Colonic mucosa (tissue), 4 donors: ENCODE measurements at regions not wholly inside any gene's neighbourhood (a gene's known extent, or its start where the extent isn't known, plus 50 kb on each side); places are given as distances from the start of the nearest gene placed in this dataset.

Source experiments
- DNase-seq: peaks from one replicate; pipeline ENCODE4 v3.0.0-alpha.2; 2020
- H3K27ac ChIP-seq: fragments of 200-600 bp; one replicate; pipeline ENCODE4 v1.8.0; 2021
- H3K27me3 ChIP-seq: fragments of 200-600 bp; one replicate; pipeline ENCODE4 v1.8.0; 2021
- H3K36me3 ChIP-seq: fragments of 200-600 bp; one replicate; pipeline ENCODE4 v1.8.0; 2021
- H3K4me1 ChIP-seq: fragments of 200-600 bp; one replicate; pipeline ENCODE4 v1.8.0; 2021; ENCODE audit warnings: mild to moderate bottlenecking
- H3K4me3 ChIP-seq: fragments of 200-600 bp; one replicate; pipeline ENCODE4 v1.8.0; 2021
- H3K9ac ChIP-seq, 2 donors: one replicate each; pipeline ENCODE4 v1.7.0; 2013; ENCODE audit warnings: control low read depth in 2 of 2, low read depth in 2 of 2, low read length in 2 of 2
- H3K9me3 ChIP-seq: fragments of 200-600 bp; one replicate; pipeline ENCODE4 v1.8.0; 2021
- intact Hi-C: fragments of 100-400 bp; cut with DNase I; formaldehyde crosslinking; loops from one replicate; pipeline ENCODE4 v1.14.1; 2022
- TF ChIP-seq, protein P1 (sequence below): fragments of 200-600 bp; IDR thresholded peaks from one replicate; pipeline ENCODE4 v1.8.0; 2022; ENCODE audit warnings: antibody characterized with exemption, mild to moderate bottlenecking
- donor health status: healthy.
- donor health status: DM: no; HTN: no; CAD: no.
- donor health status: DM: no; HTN: no; CAD: no.

DNA sequence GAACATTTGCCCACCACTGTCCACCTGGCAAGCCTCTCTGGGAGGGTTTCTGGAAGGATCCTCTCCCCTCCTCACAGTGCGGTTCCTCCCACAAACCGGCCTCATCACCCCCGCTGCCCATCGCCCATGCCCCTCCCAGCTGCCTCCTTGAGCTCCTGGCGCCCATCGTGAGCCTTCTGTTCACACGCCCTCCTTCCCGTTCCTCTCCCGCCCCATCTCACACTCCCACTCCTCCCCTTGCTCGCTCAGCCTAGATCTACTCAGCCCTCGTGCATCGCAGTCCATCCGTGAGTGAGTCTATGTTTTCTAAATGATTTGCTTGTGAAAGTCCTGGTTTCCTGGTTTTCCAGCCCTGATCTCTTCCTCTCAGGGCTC is 119.1 kb upstream of the C1orf174 start:
- TF ChIP-seq, protein P1, sequence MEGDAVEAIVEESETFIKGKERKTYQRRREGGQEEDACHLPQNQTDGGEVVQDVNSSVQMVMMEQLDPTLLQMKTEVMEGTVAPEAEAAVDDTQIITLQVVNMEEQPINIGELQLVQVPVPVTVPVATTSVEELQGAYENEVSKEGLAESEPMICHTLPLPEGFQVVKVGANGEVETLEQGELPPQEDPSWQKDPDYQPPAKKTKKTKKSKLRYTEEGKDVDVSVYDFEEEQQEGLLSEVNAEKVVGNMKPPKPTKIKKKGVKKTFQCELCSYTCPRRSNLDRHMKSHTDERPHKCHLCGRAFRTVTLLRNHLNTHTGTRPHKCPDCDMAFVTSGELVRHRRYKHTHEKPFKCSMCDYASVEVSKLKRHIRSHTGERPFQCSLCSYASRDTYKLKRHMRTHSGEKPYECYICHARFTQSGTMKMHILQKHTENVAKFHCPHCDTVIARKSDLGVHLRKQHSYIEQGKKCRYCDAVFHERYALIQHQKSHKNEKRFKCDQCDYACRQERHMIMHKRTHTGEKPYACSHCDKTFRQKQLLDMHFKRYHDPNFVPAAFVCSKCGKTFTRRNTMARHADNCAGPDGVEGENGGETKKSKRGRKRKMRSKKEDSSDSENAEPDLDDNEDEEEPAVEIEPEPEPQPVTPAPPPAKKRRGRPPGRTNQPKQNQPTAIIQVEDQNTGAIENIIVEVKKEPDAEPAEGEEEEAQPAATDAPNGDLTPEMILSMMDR: no peak
- Histone ChIP-seq H3K36me3 (no peaks in the 10 kb centered on the region), H3K9me3 (no peaks in the 10 kb centered on the region), H3K9ac (no peak overlapping the region), H3K4me3 (no peak overlapping the region), H3K27ac (no peak overlapping the region), H3K4me1 (no peaks in the 10 kb centered on the region), H3K27me3 (no peaks in the 10 kb centered on the region)
- no peak for DNase-seq
- intact Hi-C loops: no loop called here

GRCh38 chr1:4019606-4020331 is 119.7 kb upstream of the C1orf174 start:
- no peaks in the 10 kb centered on the region for H3K9me3 ChIP-seq
- no peak overlapping the region for H3K9ac ChIP-seq
- intact Hi-C loops: no loop called here
- DNase-seq: no peak
- H3K4me1 ChIP-seq: no peaks in the 10 kb centered on the region
- TF ChIP-seq, protein P1: no peak
- no peaks in the 10 kb centered on the region for H3K36me3 ChIP-seq
- no peak overlapping the region for H3K4me3 ChIP-seq
- H3K27me3 ChIP-seq: no peaks in the 10 kb centered on the region
- H3K27ac ChIP-seq: no peak overlapping the region

DNA sequence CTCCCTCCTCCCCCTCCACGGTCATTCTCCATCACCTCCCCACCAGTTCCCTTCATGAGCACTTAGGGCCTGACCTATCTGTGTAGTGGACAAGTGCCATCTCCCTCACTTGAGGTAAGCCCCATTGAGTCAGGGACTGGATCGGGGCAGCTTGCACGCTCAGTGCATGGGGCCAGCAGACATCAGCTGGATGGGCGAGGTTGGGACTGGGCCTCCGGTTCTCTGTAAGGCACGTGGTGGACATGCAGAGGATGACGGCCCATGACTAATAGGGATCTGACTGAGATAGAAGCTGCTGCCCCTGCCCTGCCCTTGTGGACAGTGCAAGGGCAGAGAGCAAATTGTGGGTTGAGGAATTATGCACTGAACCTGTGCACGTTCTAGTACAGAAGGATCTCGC is 120.4 kb upstream of the C1orf174 start:
- Histone ChIP-seq H3K9ac (no peak overlapping the region), H3K27ac (no peak overlapping the region), H3K9me3 (no peaks in the 10 kb centered on the region), H3K4me1 (no peaks in the 10 kb centered on the region), H3K36me3 (no peaks in the 10 kb centered on the region), H3K4me3 (no peak overlapping the region), H3K27me3 (no peaks in the 10 kb centered on the region)
- TF ChIP-seq, protein P1: no peak
- DNase-seq: no peak
- intact Hi-C loops: no loop called here

GRCh38 chr1:4021136-4021973 is 121.3 kb upstream of the C1orf174 start:
- intact Hi-C loops: no loop called here
- TF ChIP-seq, protein P1: no peak

DNA sequence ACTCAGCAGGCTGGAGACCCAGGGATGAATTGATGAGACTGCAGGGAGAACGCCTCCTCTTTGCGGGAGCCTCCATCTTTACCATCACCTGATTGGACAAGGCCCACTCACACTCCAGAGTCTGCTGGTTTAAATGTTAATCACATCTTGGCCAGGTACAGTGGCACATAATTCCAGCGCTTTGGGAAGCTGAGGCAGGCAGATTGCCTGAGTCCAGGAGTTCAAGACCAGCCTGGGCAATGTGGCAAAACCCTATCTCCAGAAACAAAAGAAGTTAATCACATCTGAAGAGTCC is 121.8 kb upstream of the C1orf174 start:
- Histone ChIP-seq H3K9me3 (no peaks in the 10 kb centered on the region), H3K27ac (no peak overlapping the region), H3K36me3 (no peaks in the 10 kb centered on the region), H3K9ac (no peak overlapping the region), H3K4me1 (no peaks in the 10 kb centered on the region), H3K27me3 (no peaks in the 10 kb centered on the region), H3K4me3 (no peak overlapping the region)
- intact Hi-C loops: no loop called here
- no peak for DNase-seq
- TF ChIP-seq, protein P1: no peak

More at GRCh38 chr1:4021136-4021973, 121.3 kb upstream of the C1orf174 start:
- H3K27me3 ChIP-seq: no peaks in the 10 kb centered on the region
- H3K27ac ChIP-seq: no peak overlapping the region
- no peaks in the 10 kb centered on the region for H3K36me3 ChIP-seq
- H3K9ac ChIP-seq: no peak overlapping the region
- no peak overlapping the region for H3K4me3 ChIP-seq
- H3K4me1 ChIP-seq: no peaks in the 10 kb centered on the region
- H3K9me3 ChIP-seq: no peaks in the 10 kb centered on the region
- DNase-seq: no peak
